GM23338 (cell line): ENCODE measurements at regions not wholly inside any gene's neighbourhood (a gene's known extent, or its start where the extent isn't known, plus 50 kb on each side); places are given as distances from the start of the nearest gene placed in this dataset.

Experiments
- ATAC-seq: fragments of 200-7000 bp; cut with Tn5 transposase; 3 replicates; pipeline ENCODE4 v1.9.1; 2020
- DNase-seq: peaks from one replicate; pipeline ENCODE4 v3.0.0-alpha.2; 2015; ENCODE audit warnings: low spot score
- H2AFZ ChIP-seq: fragments of 200-600 bp; sonication (generic); 2 replicates; pipeline ENCODE4 v1.8.0; 2016; ENCODE audit warnings: antibody characterized with exemption, mild to moderate bottlenecking, moderate library complexity
- H3F3A ChIP-seq: fragments of 200-600 bp; sonication (generic); replicated peaks from 2 replicates; pipeline ENCODE4 v1.8.0; 2017; ENCODE audit warnings: antibody characterized with exemption, mixed run types, low read depth
- H3K27ac ChIP-seq: fragments of 200-600 bp; sonication (generic); 2 replicates; pipeline ENCODE4 v1.6.1; 2016; ENCODE audit warnings: low read depth
- H3K27me3 ChIP-seq: fragments of 200-600 bp; sonication (generic); 2 replicates; pipeline ENCODE4 v1.8.0; 2016; ENCODE audit warnings: mild to moderate bottlenecking, mixed run types, moderate library complexity; ENCODE audit not compliant: insufficient read depth
- H3K36me3 ChIP-seq: fragments of 200-600 bp; sonication (generic); 2 replicates; pipeline ENCODE4 v1.8.0; 2016; ENCODE audit warnings: mild to moderate bottlenecking; ENCODE audit not compliant: insufficient read depth
- H3K4me1 ChIP-seq: fragments of 200-600 bp; sonication (generic); 2 replicates; pipeline ENCODE4 v1.8.0; 2016; ENCODE audit warnings: mild to moderate bottlenecking, moderate library complexity; ENCODE audit not compliant: insufficient read depth
- H3K4me2 ChIP-seq: fragments of 200-600 bp; sonication (generic); 2 replicates; pipeline ENCODE4 v1.7.1; 2017; ENCODE audit warnings: mixed run types
- H3K4me3 ChIP-seq: fragments of 200-600 bp; sonication (generic); 2 replicates; pipeline ENCODE4 v1.6.1; 2016; ENCODE audit warnings: mixed run types
- H3K79me2 ChIP-seq: fragments of 200-600 bp; sonication (generic); replicated peaks from 2 replicates; pipeline ENCODE4 v1.8.0; 2017; ENCODE audit warnings: mild to moderate bottlenecking; ENCODE audit not compliant: insufficient read depth
- H3K9me2 ChIP-seq: fragments of 200-600 bp; sonication (generic); 2 replicates; pipeline ENCODE4 v1.8.0; 2017; ENCODE audit not compliant: insufficient read depth
- H4K20me1 ChIP-seq: fragments of 200-600 bp; sonication (generic); replicated peaks from 2 replicates; pipeline ENCODE4 v1.8.0; 2017; ENCODE audit warnings: mild to moderate bottlenecking; ENCODE audit not compliant: insufficient read depth
- H3K27ac Mint-ChIP-seq: 2 replicates; pipeline ENCODE4 v1.8.0; 2020; ENCODE audit warnings: inconsistent platforms, mild to moderate bottlenecking, moderate library complexity, mixed read lengths
- H3K27me3 Mint-ChIP-seq: 3 replicates; pipeline ENCODE4 v1.8.0; 2022; ENCODE audit warnings: low read depth, mild to moderate bottlenecking, moderate library complexity, mixed read lengths, inconsistent platforms; ENCODE audit not compliant: insufficient read depth, poor library complexity
- H3K36me3 Mint-ChIP-seq: 3 replicates; pipeline ENCODE4 v1.8.0; 2021; ENCODE audit warnings: low read depth, mild to moderate bottlenecking, inconsistent platforms, moderate library complexity, mixed read lengths
- H3K4me1 Mint-ChIP-seq: 3 replicates; pipeline ENCODE4 v1.8.0; 2020; ENCODE audit warnings: mild to moderate bottlenecking, inconsistent platforms, mixed read lengths
- H3K4me3 Mint-ChIP-seq: 3 replicates; pipeline ENCODE4 v1.8.0; 2021; ENCODE audit warnings: moderate library complexity, mild to moderate bottlenecking, inconsistent platforms, mixed read lengths
- H3K9me3 Mint-ChIP-seq: 3 replicates; pipeline ENCODE4 v1.8.0; 2020; ENCODE audit warnings: moderate library complexity, mild to moderate bottlenecking, inconsistent platforms, mixed read lengths
- CREB1 ChIP-seq: fragments of 250-450 bp; sonication (Bioruptor Pico); IDR thresholded peaks from 2 replicates; pipeline ENCODE4 v1.5.0; 2020; ENCODE audit warnings: low read depth, mild to moderate bottlenecking, moderate library complexity
- CTCF ChIP-seq, 2 experiments: fragments of 200-600 bp in 1 of 2; sonication (generic) in 1 of 2; conservative IDR thresholded peaks; 2 replicates each; pipeline versions ENCODE4 v1.5.1 to v1.6.1; 2016 to 2017; ENCODE audit warnings: antibody characterized with exemption in 2 of 2, low read depth in 2 of 2, mild to moderate bottlenecking in 2 of 2, moderate library complexity in 1 of 2
- EZH2 ChIP-seq: fragments of 200-600 bp; sonication (generic); IDR thresholded peaks from one replicate; pipeline ENCODE4 v1.8.0; 2017; ENCODE audit warnings: antibody characterized with exemption, mild to moderate bottlenecking, low read depth; ENCODE audit not compliant: unreplicated experiment
- EZH2phosphoT487 ChIP-seq: fragments of 200-600 bp; sonication (generic); IDR thresholded peaks from one replicate; pipeline ENCODE4 v1.8.1; 2018; ENCODE audit warnings: antibody characterized with exemption; ENCODE audit not compliant: unreplicated experiment
- JUNB ChIP-seq: IDR thresholded peaks from one replicate; pipeline ENCODE4 v1.6.1; 2016; ENCODE audit warnings: antibody characterized with exemption; ENCODE audit not compliant: unreplicated experiment
- NANOG ChIP-seq: IDR thresholded peaks from 2 replicates; pipeline ENCODE4 v1.6.1; 2016; ENCODE audit warnings: antibody characterized with exemption, borderline replicate concordance
- POLR2AphosphoS5 ChIP-seq: IDR thresholded peaks from 2 replicates; pipeline ENCODE4 v1.6.1; 2016; ENCODE audit warnings: antibody characterized with exemption, low read depth
- REST ChIP-seq: IDR thresholded peaks from one replicate; pipeline ENCODE4 v1.6.1; 2018; ENCODE audit warnings: antibody characterized with exemption; ENCODE audit not compliant: unreplicated experiment
- STAT1 ChIP-seq: IDR thresholded peaks from one replicate; pipeline ENCODE4 v1.6.1; 2016; ENCODE audit warnings: antibody characterized with exemption; ENCODE audit not compliant: unreplicated experiment
- ZNF114 ChIP-seq: fragments of 250-450 bp; sonication (Bioruptor Pico); IDR thresholded peaks from 2 replicates; pipeline ENCODE4 v1.5.0; 2020; ENCODE audit warnings: mild to moderate bottlenecking, moderate library complexity
- ZNF331 ChIP-seq: fragments of 250-450 bp; sonication (Bioruptor Pico); IDR thresholded peaks from 2 replicates; pipeline ENCODE4 v1.5.0; 2020; ENCODE audit warnings: low read depth, mild to moderate bottlenecking, moderate library complexity
- ZNF462 ChIP-seq: fragments of 250-450 bp; sonication (Bioruptor Pico); IDR thresholded peaks from 2 replicates; pipeline ENCODE4 v1.5.0; 2020; ENCODE audit warnings: mild to moderate bottlenecking, moderate library complexity
- TF ChIP-seq, protein P1 (sequence below): IDR thresholded peaks from 2 replicates; pipeline ENCODE4 v1.6.1; 2016; ENCODE audit warnings: antibody characterized with exemption

DNA sequence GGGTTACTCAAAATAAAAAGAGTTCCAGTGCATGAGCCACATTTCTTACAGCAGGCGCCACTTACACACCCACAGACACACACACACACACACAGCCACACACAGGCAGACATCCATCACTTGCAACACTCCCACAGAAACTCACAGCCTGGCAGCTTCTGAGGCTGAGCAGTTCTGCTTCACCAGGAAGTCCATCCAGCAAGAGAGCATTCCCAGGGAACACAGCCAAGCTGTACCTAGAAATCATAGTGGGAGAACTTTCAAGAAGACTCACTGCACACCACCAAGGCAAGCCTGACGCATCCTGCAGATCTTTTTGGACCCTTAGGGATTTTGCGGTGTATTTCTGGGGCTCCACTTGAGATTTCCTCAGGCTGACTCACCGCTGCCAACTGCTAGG is 140.9 kb upstream of the WSB1 start:
- no peak for ATAC-seq
- H3K27me3 ChIP-seq: no peaks in the 10 kb centered on the region
- no peak overlapping the region for H3K27ac Mint-ChIP-seq
- no peak overlapping the region for H2AFZ ChIP-seq
- H3K4me1 Mint-ChIP-seq: no peaks in the 10 kb centered on the region
- H3K27me3 Mint-ChIP-seq: peaks cover 5% of the 10 kb centered on the region
- peaks cover 31% of the 10 kb centered on the region; the same call in 2 of the 3 replicates for H3K36me3 Mint-ChIP-seq
- H3K9me2 ChIP-seq: no peaks in the 10 kb centered on the region
- H3K4me2 ChIP-seq: no peak overlapping the region
- DNase-seq: no peak
- no peaks in the 10 kb centered on the region for H3K79me2 ChIP-seq
- H3K4me3 Mint-ChIP-seq: no peak overlapping the region
- peaks cover 96% of the 10 kb centered on the region for H3K9me3 Mint-ChIP-seq
- TF ChIP-seq ZNF114 (CRISPR knock-in tag) (no peak), EZH2phosphoT487 (no peak), NANOG (no peak), STAT1 (no peak), ZNF462 (CRISPR knock-in tag) (no peak), JUNB (no peak), POLR2AphosphoS5 (no peak), ZNF331 (no peak), CREB1 (no peak), CTCF (conservative IDR thresholded peaks at IDR 0.05; ENCODE audit: low read depth in 2 of 2) (no peak), EZH2 (no peak), REST (no peak)
- TF ChIP-seq, protein P1, sequence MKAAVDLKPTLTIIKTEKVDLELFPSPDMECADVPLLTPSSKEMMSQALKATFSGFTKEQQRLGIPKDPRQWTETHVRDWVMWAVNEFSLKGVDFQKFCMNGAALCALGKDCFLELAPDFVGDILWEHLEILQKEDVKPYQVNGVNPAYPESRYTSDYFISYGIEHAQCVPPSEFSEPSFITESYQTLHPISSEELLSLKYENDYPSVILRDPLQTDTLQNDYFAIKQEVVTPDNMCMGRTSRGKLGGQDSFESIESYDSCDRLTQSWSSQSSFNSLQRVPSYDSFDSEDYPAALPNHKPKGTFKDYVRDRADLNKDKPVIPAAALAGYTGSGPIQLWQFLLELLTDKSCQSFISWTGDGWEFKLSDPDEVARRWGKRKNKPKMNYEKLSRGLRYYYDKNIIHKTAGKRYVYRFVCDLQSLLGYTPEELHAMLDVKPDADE: no peak
- no peaks in the 10 kb centered on the region for H3K4me1 ChIP-seq
- H3K36me3 ChIP-seq: 0 out of 2 replicates have a peak, but pooled peaks cover 3% of the 10 kb centered on the region
- H3F3A ChIP-seq: no peaks in the 10 kb centered on the region
- H3K4me3 ChIP-seq: no peak overlapping the region
- no peak overlapping the region for H3K27ac ChIP-seq
- H4K20me1 ChIP-seq: no peaks in the 10 kb centered on the region
